ENCODE measurements at regions not wholly inside any gene's neighbourhood (a gene's known extent, or its start where the extent isn't known, plus 50 kb on each side); places are given as distances from the start of the nearest gene placed in this dataset.
A peak's percentile ranks its signal among the peaks of the same experiment; 100 is the strongest.
"Not testable (repeated sequence)": the region's sequence is repeated elsewhere in the genome, so short reads cannot be mapped to it uniquely, and the experiment has no call there.

- not testable (repeated sequence) for H3K56ac ChIP-seq (replicated peaks; ENCODE audit: insufficient read length, low read depth, low read length); H3K4ac ChIP-seq (replicated peaks; ENCODE audit: insufficient read length, low read depth, low read length); H3K27ac ChIP-seq (ENCODE audit: low read depth, low read length); H2BK15ac ChIP-seq (ENCODE audit: low read length); H2BK20ac ChIP-seq (ENCODE audit: low read length); H3K23ac ChIP-seq (ENCODE audit: insufficient read length); H3K27me3 ChIP-seq (replicated peaks in 1 of 4; ENCODE audit: control insufficient read depth in 3 of 4, extremely low read depth in 1 of 4, insufficient read depth in 3 of 4, low read length in 3 of 4); H4K20me1 ChIP-seq (replicated peaks in 1 of 2; ENCODE audit: control insufficient read depth in 1 of 2, insufficient read depth in 2 of 2, low read length in 2 of 2); H3K36me3 ChIP-seq (ENCODE audit: control insufficient read depth in 2 of 4, insufficient read depth in 4 of 4, low read length in 3 of 4); H3K79me2 ChIP-seq (ENCODE audit: control insufficient read depth in 1 of 2, insufficient read depth in 2 of 2, low read length in 2 of 2); H4K5ac ChIP-seq (ENCODE audit: insufficient read length, low read depth, low read length); H2AK5ac ChIP-seq (ENCODE audit: low read depth, low read length); H3K4me3 ChIP-seq (ENCODE audit: extremely low read depth in 1 of 4, insufficient read depth in 2 of 4, low read depth in 3 of 4, low read length in 4 of 4); H2BK5ac ChIP-seq (ENCODE audit: low read depth, low read length); H3K18ac ChIP-seq (ENCODE audit: extremely low read depth, low read length); H2BK12ac ChIP-seq (ENCODE audit: low read depth, low read length); H3K9me3 ChIP-seq (ENCODE audit: insufficient read depth in 2 of 2, low read depth in 1 of 2, low read length in 1 of 2); H3K23me2 ChIP-seq (ENCODE audit: low read depth, low read length); H3K79me1 ChIP-seq (ENCODE audit: low read depth, low read length); H2AFZ ChIP-seq (ENCODE audit: low read length); H3K9ac ChIP-seq (replicated peaks in 1 of 4; ENCODE audit: extremely low read depth in 1 of 4, low read depth in 3 of 4, low read length in 3 of 4); H3K14ac ChIP-seq (ENCODE audit: insufficient read length); H2BK120ac ChIP-seq (replicated peaks; ENCODE audit: low read depth, low read length); H4K91ac ChIP-seq (replicated peaks; ENCODE audit: insufficient read length, low read length); H3K4me1 ChIP-seq (replicated peaks in 1 of 4; ENCODE audit: control insufficient read depth in 3 of 4, insufficient read depth in 4 of 4, low read length in 3 of 4); H4K8ac ChIP-seq (ENCODE audit: extremely low read depth, insufficient read depth, low read length)
- peak; percentile 9 to 57 for DNase-seq (ENCODE audit: low read depth in 1 of 2, low spot score in 2 of 2)
- peak overlapping the region in 1 of 2 experiments; percentile 41; a peak in 1 of 4 replicates for H3K4me2 ChIP-seq (ENCODE audit: insufficient read depth in 1 of 2, low read depth in 2 of 2, low read length in 2 of 2)
- POLR2A ChIA-PET (ENCODE audit: partially characterized antibody): interaction anchor here (0.7 kb wide), 1 partner anchor 116 kb away, joined by 3 read pairs; no protein-coding TSS in a partner anchor
- peak; percentile 98 for FAIRE-seq
- CTCF ChIA-PET (ENCODE audit: partially characterized antibody): interaction anchor here (0.6 to 0.8 kb wide), 4 partner anchors 95 to 492 kb away, joined by 3 to 4 read pairs (median 3); no protein-coding TSS in a partner anchor
- peak in 1 of 3 experiments; percentile 22; a peak in 1 of 4 replicates for TF ChIP-seq CTCF (IDR thresholded peaks at IDR 0.05; ENCODE audit: control extremely low read depth in 1 of 3, insufficient read depth in 1 of 3, low read depth in 1 of 3, low read length in 3 of 3)
- TF ChIP-seq RAD21 (IDR thresholded peaks at IDR 0.05 in 1 of 2, conservative IDR thresholded peaks at IDR 0.05 in 1 of 2; ENCODE audit: low read depth in 2 of 2, low read length in 2 of 2): peak; percentile 44 to 51
- WGBS, 2 experiments (ENCODE audit: extremely low coverage in 1 of 2, insufficient coverage in 1 of 2, insufficient read length in 1 of 2, insufficient replicate concordance in 2 of 2, low coverage in 1 of 2, low lambda C conversion rate in 2 of 2, missing lambda C conversion rate in 1 of 2): 56% methylated on average over 19 of the region's 19 CpGs; no CpG with 5 or more reads in 1 of the 2 experiments
Measured at GRCh38 chr3:90182291-90182976, 1075.0 kb downstream of the EPHA3 start.

Measured in H1 (cell line).